ENCODE measurements at regions not wholly inside any gene's neighbourhood (a gene's known extent, or its start where the extent isn't known, plus 50 kb on each side); places are given as distances from the start of the nearest gene placed in this dataset.
"Not testable (repeated sequence)": the region's sequence is repeated elsewhere in the genome, so short reads cannot be mapped to it uniquely, and the experiment has no call there.

GRCh38 chr13:82070416-82070815 is 1729.5 kb upstream of the SPRY2 start:
- no peak for DNase-seq

- no peak for DNase-seq
Observed at GRCh38 chr13:82062772-82063171, 1721.8 kb upstream of the SPRY2 start.

DNA sequence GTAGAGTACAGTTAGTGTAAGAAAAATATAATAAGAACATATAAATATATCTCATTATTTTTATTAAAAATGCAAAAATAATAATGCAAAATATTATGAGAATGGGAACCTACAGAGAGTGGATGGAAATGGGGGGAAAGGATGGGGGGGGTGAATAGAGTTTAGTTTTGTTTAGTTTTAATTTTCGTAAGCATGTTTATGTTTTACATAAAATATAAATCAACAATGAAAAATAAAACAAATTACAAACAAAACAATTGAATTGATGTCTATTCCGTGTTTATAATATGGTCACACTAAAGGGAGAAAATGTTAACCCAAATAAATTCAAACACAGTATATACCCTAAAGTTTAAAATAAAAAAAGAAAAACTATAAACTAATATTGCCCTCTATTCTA is 1717.4 kb upstream of the SPRY2 start:
- DNase-seq: no peak

GRCh38 chr13:82045316-82045715 is 1704.4 kb upstream of the SPRY2 start:
- DNase-seq: not testable (repeated sequence)

DNA sequence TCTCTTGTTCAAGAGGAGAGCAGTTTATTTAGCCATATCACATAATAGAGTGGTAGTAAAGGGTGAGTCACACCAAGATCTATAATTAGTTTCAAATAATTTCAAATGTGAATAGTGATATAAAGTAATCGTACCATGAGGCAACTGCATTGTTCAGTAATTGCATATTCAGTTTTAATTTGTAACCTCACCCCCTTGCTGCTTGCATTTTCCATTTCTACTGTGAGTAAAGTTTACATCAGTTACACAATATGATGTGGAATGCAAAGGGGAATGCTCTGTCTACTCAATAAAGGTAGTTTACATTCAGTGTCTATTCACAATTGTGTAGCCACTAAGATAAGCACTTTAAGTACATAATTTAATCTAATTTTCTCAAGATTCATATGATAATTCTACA is 1695.7 kb upstream of the SPRY2 start:
- DNase-seq: no peak

- DNase-seq: no peak
Observed at GRCh38 chr13:82011355-82011754, 1670.4 kb upstream of the SPRY2 start.

GRCh38 chr13:82010780-82011179 is 1669.9 kb upstream of the SPRY2 start:
- no peak for DNase-seq

- DNase-seq: no peak
Observed at GRCh38 chr13:82002710-82003109, 1661.8 kb upstream of the SPRY2 start.

DNA sequence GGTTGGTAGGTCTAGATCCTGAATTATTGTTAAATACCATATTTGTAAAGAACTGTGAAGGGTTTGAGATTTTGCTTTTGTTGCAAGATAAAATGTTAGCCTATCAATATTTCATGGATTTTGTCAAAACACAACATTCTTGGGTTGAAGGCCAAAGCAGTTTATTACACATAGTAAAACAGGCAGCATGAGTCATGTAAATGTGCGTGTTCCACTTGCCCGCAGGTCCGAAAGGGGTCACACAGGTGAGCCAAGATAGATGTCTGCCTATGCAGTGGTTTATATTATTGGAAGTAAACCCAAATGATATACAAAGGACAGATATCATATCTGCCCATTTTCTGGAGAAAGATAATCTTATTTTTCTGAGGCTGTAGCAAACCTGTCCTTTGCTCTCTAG is 1654.4 kb upstream of the SPRY2 start:
- no peak for DNase-seq

DNA sequence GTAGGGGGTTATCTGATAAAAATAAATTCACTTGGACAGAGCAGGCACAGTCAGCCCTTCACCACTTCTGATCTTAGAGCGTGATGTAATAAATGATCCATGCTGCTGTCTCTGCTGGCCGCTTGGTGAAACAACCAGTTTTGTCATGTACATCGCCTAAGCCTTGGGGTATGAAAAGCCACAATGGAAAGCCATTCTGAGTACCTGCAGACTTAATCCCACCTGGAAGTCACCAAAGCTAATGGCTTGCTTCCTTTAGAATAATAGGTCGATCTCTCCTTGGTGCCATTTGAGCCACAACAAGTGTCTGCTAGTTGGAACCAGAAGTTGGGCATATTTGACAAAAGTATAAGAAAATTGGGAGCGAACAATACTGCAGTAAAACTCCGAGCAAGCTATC is 1649.7 kb upstream of the SPRY2 start:
- no peak for DNase-seq

DNA sequence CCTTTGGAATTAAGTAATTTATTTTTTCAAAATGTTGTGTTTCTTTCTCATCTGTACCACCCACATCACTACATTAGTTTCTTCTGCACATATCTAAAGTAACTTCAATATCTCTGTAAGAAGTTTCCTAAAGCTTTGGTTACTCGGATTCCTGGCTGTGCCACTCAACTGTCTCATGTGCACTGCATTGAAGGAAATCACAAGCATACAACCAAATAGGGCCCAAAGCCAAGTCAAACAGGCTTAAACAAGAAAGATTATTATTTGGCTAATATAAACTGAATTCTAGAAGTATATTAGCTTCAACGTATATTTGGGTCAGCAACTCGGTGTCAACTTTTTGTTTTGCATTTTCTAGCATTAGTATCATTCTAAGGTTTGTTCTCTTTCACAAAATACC is 1647.6 kb upstream of the SPRY2 start:
- DNase-seq: no peak

GRCh38 chr13:81987677-81988357 is 1646.9 kb upstream of the SPRY2 start:
- DNase-seq: no peak

GRCh38 chr13:81987159-81987558 is 1646.2 kb upstream of the SPRY2 start:
- DNase-seq: no peak

- DNase-seq: no peak
Observed at GRCh38 chr13:81986308-81986707, 1645.4 kb upstream of the SPRY2 start.

DNA sequence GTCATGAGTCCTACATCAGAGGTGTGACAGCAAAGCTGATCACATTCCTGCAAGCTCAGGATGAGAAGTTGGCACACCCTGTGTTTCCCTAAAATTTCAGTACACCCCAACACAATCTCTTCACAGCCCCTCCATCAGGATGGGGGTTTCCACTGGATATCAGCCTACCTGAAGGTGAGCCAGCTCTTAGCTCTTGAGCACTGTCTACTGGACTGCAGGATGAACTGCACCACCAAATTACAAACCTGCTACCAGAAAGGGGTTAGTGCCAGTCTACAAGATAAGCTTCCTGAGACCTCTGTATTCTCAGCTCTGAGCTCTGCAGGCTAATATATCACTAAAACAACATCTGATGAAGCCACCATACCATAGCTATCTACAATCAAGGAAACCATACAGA is 1616.2 kb upstream of the SPRY2 start:
- no peak for DNase-seq

DNA sequence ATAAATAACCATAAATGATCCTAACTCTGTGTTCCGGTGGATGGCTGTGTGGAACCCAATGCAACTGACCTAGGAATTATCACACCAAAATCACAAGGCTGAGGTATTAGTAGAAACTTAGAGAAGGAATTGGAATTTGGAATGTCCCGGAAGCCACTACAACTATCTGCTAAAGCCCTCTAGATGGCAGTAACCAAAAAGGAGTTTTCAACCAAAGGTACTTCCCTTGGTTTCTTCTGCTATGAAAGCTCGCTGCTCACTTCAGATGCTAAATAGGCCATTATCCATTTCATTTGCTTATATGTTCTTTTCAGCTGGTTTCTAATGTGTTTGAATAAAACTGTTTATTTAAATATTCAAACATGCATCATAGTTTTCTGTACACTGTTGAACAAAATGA is 1589.1 kb upstream of the SPRY2 start:
- DNase-seq: peak in 2 of 56 donors; percentile 2

GRCh38 chr13:81927347-81927746 is 1586.4 kb upstream of the SPRY2 start:
- DNase-seq: no peak

DNA sequence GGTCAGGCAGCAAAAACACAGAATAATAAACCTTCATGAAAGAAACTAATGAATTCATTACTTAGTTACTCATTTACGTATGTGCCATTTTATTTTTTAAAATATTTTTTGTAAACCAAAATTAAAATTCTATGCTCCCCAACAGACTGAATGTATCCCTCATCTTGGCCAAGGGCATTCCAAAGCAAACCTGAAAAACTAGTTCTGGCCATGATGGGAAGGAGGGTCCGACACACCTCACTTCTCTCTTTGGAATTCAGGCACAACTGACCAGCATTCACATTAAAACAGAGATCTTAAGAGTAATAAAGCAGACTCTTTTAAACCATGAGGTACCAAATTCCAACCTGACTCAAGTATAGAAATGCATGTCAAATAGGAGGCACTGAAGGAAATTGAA is 1576.9 kb upstream of the SPRY2 start:
- DNase-seq: no peak

DNA sequence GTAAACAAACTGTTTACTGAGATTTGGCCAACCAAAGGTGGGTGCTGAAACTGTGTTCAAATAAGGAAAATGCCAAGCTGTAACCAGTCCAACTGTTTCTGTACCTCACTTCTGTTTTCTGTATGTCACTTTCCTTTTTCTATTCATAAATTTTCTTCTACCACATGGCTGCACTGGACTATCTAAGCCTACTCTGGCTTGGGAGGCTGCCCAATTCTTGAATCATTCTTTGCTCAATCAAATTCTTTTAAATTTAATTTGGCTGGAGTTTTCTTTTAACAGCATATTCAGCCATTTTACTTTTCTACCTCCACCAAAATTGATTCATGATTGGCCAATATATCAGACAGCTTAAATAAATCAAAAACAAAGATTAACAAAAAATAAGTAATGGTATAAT is 1575.5 kb upstream of the SPRY2 start:
- no peak for DNase-seq

GRCh38 chr13:81907787-81908372 is 1567.0 kb upstream of the SPRY2 start:
- DNase-seq: no peak

- DNase-seq: no peak
Observed at GRCh38 chr13:81888855-81889254, 1547.9 kb upstream of the SPRY2 start.

DNA sequence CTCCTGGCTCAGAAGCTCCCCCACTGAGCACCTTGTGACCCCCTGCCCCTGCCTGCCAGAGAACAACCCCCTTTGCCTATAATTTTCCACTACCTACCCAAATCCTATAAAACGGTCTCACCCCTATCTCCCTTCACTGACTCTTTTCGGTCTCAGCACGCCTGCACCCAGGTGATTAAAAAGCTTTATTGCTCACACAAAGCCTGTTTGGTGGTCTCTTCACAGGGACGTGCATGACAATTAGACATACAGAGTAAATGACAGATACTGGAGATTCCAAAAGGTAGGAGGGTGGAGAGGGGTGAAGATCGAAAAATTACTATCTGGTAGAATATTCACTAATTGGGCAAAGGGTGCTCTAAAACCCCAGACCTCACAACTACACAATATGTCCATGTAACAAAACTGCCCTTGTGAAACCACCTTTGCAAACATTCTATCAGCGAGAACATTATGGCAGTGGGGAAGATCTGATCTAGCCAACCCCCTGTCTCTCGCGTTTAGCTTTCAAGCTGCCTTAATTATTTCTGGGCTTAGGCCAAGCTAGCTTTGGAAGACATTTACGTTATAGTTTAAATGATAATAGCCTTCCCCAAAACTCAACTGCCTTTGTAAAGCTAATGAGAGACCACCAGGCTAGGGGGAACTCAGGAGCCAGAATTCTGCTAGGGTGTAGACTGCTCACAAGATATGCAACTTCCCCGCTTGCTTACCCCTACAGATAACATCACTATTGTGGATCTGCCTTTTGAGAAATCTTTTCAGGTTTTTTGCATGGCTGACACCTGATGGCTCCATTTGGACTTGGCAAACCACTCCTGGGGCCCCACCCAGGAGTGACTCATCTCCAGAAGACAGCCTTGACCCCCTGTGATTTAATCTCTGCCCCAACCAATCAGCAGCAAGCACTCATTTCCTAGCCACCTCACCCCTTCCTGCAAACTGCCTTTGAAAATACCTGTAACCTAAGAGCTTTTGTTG is 1534.0 kb upstream of the SPRY2 start:
- DNase-seq: no peak

Measured in nucleus accumbens (tissue), 56 donors.